ENCODE measurements at regions not wholly inside any gene's neighbourhood (a gene's known extent, or its start where the extent isn't known, plus 50 kb on each side); places are given as distances from the start of the nearest gene placed in this dataset.

DNA sequence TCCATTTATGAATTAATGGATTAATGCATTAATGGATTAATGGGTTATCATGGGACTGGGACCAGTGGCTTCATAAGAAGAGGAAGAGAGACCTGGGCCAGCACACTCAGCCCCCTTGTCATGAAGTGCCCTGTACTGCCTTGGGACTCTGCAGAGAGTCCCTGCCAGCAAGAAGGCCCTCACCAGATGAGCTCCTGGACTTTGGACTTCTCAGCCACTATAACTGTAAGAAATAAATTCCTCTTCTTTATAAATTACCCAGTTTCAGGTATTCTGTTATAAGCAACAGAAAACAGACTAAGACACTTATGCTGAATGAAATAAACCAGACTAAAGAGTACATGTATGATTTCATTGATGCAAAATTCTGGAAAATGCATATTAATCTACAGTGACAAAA, 119.4 kb upstream of the MSX1 start:
- no peaks in the 10 kb centered on the region for H3K36me3 ChIP-seq (replicated peaks; ENCODE audit: insufficient read depth, low read depth)
- DNase-seq (ENCODE audit: low spot score) = no peak
- H3K27ac ChIP-seq = no peak overlapping the region
- no peaks in the 10 kb centered on the region for H3K9me3 ChIP-seq (ENCODE audit: low read depth)
- H2AFZ ChIP-seq = no peak overlapping the region
- no peaks in the 10 kb centered on the region for H3K27me3 ChIP-seq
- H3K9me2 ChIP-seq (replicated peaks; ENCODE audit: insufficient read depth) = no peaks in the 10 kb centered on the region
- H3K79me2 ChIP-seq = no peaks in the 10 kb centered on the region
- H3K4me1 ChIP-seq (ENCODE audit: insufficient read depth) = peaks cover 17% of the 10 kb centered on the region
- TF ChIP-seq EZH2 (IDR thresholded peaks at IDR 0.05; ENCODE audit: borderline replicate concordance) = no peak
- TF ChIP-seq EZH2phosphoT487 (IDR thresholded peaks at IDR 0.05; ENCODE audit: low read depth, severe bottlenecking, unreplicated experiment) = no peak
- TF ChIP-seq, protein P1, sequence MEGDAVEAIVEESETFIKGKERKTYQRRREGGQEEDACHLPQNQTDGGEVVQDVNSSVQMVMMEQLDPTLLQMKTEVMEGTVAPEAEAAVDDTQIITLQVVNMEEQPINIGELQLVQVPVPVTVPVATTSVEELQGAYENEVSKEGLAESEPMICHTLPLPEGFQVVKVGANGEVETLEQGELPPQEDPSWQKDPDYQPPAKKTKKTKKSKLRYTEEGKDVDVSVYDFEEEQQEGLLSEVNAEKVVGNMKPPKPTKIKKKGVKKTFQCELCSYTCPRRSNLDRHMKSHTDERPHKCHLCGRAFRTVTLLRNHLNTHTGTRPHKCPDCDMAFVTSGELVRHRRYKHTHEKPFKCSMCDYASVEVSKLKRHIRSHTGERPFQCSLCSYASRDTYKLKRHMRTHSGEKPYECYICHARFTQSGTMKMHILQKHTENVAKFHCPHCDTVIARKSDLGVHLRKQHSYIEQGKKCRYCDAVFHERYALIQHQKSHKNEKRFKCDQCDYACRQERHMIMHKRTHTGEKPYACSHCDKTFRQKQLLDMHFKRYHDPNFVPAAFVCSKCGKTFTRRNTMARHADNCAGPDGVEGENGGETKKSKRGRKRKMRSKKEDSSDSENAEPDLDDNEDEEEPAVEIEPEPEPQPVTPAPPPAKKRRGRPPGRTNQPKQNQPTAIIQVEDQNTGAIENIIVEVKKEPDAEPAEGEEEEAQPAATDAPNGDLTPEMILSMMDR (IDR thresholded peaks at IDR 0.05; ENCODE audit: poor library complexity) = no peak
- H3K4me3 ChIP-seq = no peak overlapping the region
- no peak overlapping the region for H3K4me2 ChIP-seq
- H4K20me1 ChIP-seq (ENCODE audit: insufficient read depth, poor library complexity, severe bottlenecking) = no peaks in the 10 kb centered on the region

DNA sequence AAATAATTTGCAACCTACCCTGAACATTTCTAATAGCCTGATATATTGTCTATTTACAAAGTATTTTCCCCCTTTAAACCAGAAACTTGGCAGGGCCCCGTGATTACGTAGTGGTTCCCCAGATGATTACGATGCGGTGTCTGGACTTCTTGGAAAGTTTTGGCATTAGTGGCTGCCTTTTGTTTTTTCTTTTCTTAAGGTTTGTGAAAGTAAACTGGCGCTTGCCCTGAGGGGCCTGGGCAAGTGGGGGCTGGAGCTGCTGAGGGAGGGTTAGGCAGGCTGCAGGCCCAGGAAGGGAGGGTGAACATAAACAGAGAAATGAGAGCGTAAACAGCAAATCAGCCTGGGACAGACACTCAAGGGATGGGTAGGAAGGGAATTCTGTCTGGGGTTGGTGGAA, 123.6 kb upstream of the MSX1 start:
- no peaks in the 10 kb centered on the region for H3K27me3 ChIP-seq
- H3K4me2 ChIP-seq = no peak overlapping the region
- TF ChIP-seq EZH2 (IDR thresholded peaks at IDR 0.05; ENCODE audit: borderline replicate concordance) (no peak), EZH2phosphoT487 (IDR thresholded peaks at IDR 0.05; ENCODE audit: low read depth, severe bottlenecking, unreplicated experiment) (no peak)
- TF ChIP-seq, protein P1 (IDR thresholded peaks at IDR 0.05; ENCODE audit: poor library complexity) = no peak
- H3K9me3 ChIP-seq (ENCODE audit: low read depth) = no peaks in the 10 kb centered on the region
- H3K36me3 ChIP-seq (replicated peaks; ENCODE audit: insufficient read depth, low read depth) = no peaks in the 10 kb centered on the region
- H3K27ac ChIP-seq = no peak overlapping the region
- no peaks in the 10 kb centered on the region for H3K9me2 ChIP-seq (replicated peaks; ENCODE audit: insufficient read depth)
- 44% methylated on average over 6 of the region's 6 CpGs for WGBS (ENCODE audit: low lambda C conversion rate, missing lambda C conversion rate)
- DNase-seq (ENCODE audit: low spot score) = peak; percentile 76
- no peaks in the 10 kb centered on the region for H4K20me1 ChIP-seq (ENCODE audit: insufficient read depth, poor library complexity, severe bottlenecking)
- peaks cover 24% of the 10 kb centered on the region for H3K4me1 ChIP-seq (ENCODE audit: insufficient read depth)
- H2AFZ ChIP-seq = no peak overlapping the region
- no peaks in the 10 kb centered on the region for H3K79me2 ChIP-seq
- no peak overlapping the region for H3K4me3 ChIP-seq

GRCh38 chr4:4735136-4735750, 124.2 kb upstream of the MSX1 start:
- no peaks in the 10 kb centered on the region for H3K79me2 ChIP-seq
- WGBS (ENCODE audit: low lambda C conversion rate, missing lambda C conversion rate) = 60% methylated on average over 9 of the region's 9 CpGs
- TF ChIP-seq EZH2 (IDR thresholded peaks at IDR 0.05; ENCODE audit: borderline replicate concordance) = no peak
- no peak for TF ChIP-seq EZH2phosphoT487 (IDR thresholded peaks at IDR 0.05; ENCODE audit: low read depth, severe bottlenecking, unreplicated experiment)
- TF ChIP-seq, protein P1 (IDR thresholded peaks at IDR 0.05; ENCODE audit: poor library complexity) = no peak

More at GRCh38 chr4:4735136-4735750, 124.2 kb upstream of the MSX1 start:
- no peak for DNase-seq (ENCODE audit: low spot score)
- Histone ChIP-seq H3K4me2 (no peak overlapping the region), H3K36me3 (replicated peaks; ENCODE audit: insufficient read depth, low read depth) (no peaks in the 10 kb centered on the region), H3K27ac (no peak overlapping the region), H4K20me1 (ENCODE audit: insufficient read depth, poor library complexity, severe bottlenecking) (no peaks in the 10 kb centered on the region), H3K4me1 (ENCODE audit: insufficient read depth) (peaks cover 24% of the 10 kb centered on the region), H3K4me3 (no peak overlapping the region), H3K27me3 (no peaks in the 10 kb centered on the region), H3K9me2 (replicated peaks; ENCODE audit: insufficient read depth) (no peaks in the 10 kb centered on the region), H2AFZ (no peak overlapping the region), H3K9me3 (ENCODE audit: low read depth) (no peaks in the 10 kb centered on the region)

Measured in hepatocyte (in vitro differentiated cells).